22Rv1 (cell line): ENCODE measurements at regions not wholly inside any gene's neighbourhood (a gene's known extent, or its start where the extent isn't known, plus 50 kb on each side); places are given as distances from the start of the nearest gene placed in this dataset.
"Not testable (repeated sequence)": the region's sequence is repeated elsewhere in the genome, so short reads cannot be mapped to it uniquely, and the experiment has no call there.

Source experiments
- H3K27ac ChIP-seq: fragments of 450-650 bp; 2 replicates; pipeline ENCODE4 v1.5.1; 2017
- CTCF ChIP-seq: fragments of 450-650 bp; IDR thresholded peaks from 2 replicates; pipeline ENCODE4 v1.5.1; 2017; ENCODE audit warnings: mild to moderate bottlenecking
- ZFX ChIP-seq: fragments of 450-650 bp; IDR thresholded peaks from 2 replicates; pipeline ENCODE4 v1.6.1; 2017; ENCODE audit warnings: antibody characterized with exemption, borderline replicate concordance

- no peak overlapping the region for H3K27ac ChIP-seq
- TF ChIP-seq ZFX (no peak), CTCF (no peak)
These were observed 483.5 kb upstream of the SALL3 start for GRCh38 chr18:78496079-78496478.

GRCh38 chr18:78497641-78498040, 482.0 kb upstream of the SALL3 start:
- TF ChIP-seq CTCF (no peak), ZFX (no peak)
- H3K27ac ChIP-seq = no peak overlapping the region

GRCh38 chr18:78499586-78499985, 480.0 kb upstream of the SALL3 start:
- TF ChIP-seq CTCF (no peak), ZFX (no peak)
- H3K27ac ChIP-seq = no peak overlapping the region

GRCh38 chr18:78501251-78501650, 478.4 kb upstream of the SALL3 start:
- no peak overlapping the region for H3K27ac ChIP-seq
- TF ChIP-seq ZFX = no peak
- no peak for TF ChIP-seq CTCF

GRCh38 chr18:78503129-78503528, 476.5 kb upstream of the SALL3 start:
- H3K27ac ChIP-seq = no peak overlapping the region
- TF ChIP-seq CTCF (no peak), ZFX (no peak)

- H3K27ac ChIP-seq = no peak overlapping the region
- TF ChIP-seq ZFX (no peak), CTCF (no peak)
These were observed 473.7 kb upstream of the SALL3 start for GRCh38 chr18:78505851-78506461.

- TF ChIP-seq CTCF (no peak), ZFX (no peak)
- no peak overlapping the region for H3K27ac ChIP-seq
These were observed 472.4 kb upstream of the SALL3 start for GRCh38 chr18:78507217-78507616.

- not testable (repeated sequence) for H3K27ac ChIP-seq
These were observed 471.3 kb upstream of the SALL3 start for GRCh38 chr18:78508228-78508824.
